WI38 (cell line): ENCODE measurements at regions not wholly inside any gene's neighbourhood (a gene's known extent, or its start where the extent isn't known, plus 50 kb on each side); places are given as distances from the start of the nearest gene placed in this dataset.

Experiments used
- H3K4me3 ChIP-seq: 2 replicates; pipeline ENCODE4 v1.5.1; 2011; ENCODE audit warnings: low read depth, mild to moderate bottlenecking, control low read depth, low read length
- CTCF ChIP-seq: IDR thresholded peaks from 2 replicates; pipeline ENCODE4 v1.5.1; 2012; ENCODE audit warnings: low read depth, mild to moderate bottlenecking, control low read depth, low read length

GRCh38 chr14:100475268-100475667 lies 111.9 kb downstream of the BEGAIN start:
- no peak overlapping the region for H3K4me3 ChIP-seq
- TF ChIP-seq CTCF = no peak

DNA sequence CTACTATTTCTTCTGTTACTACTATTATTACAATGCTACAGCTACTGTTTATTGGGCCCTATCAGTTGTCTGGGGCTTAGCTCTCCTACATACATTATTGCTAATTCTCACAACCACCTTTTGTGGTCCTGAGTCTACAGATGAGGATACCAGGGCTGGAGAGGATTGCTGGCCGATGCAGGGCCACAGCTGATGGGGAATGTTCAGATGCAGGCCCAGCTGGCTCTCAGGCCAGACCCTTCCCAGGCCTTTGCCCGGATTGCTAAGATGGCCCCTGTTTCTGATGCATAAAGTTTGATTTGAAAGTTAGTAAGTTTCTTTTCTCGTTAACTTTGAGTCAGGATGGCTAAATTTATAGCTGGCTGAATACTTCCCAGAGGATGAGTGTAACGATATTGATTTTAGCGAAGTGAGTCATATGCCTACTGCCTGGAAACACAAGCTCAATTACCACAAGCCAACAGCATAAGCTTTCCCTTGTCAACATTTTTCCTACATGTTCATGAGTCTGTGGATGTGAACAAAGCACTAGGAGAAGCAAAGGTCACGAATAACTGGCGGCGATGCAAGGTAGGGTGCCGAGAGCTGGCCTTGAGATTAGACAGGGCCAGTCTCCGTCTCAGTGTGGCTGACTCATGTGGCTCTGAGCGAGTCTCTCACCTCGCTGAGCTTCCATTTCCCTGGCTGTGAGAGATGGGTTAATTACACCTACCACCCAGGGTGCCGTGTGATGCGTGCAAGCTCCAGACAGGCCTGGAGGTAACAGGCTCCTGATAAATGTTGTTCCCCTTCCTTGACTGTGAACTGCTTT lies 111.0 kb downstream of the BEGAIN start:
- peak overlapping the region; percentile 11; the same call in 1 of the 2 replicates for H3K4me3 ChIP-seq
- no peak for TF ChIP-seq CTCF

- no peak overlapping the region for H3K4me3 ChIP-seq
Measured at GRCh38 chr14:100484531-100485267, 102.5 kb downstream of the BEGAIN start.

GRCh38 chr14:100486025-100486828 lies 101.0 kb downstream of the BEGAIN start:
- no peak overlapping the region for H3K4me3 ChIP-seq
- TF ChIP-seq CTCF = no peak

More at GRCh38 chr14:100484531-100485267, 102.5 kb downstream of the BEGAIN start:
- no peak for TF ChIP-seq CTCF
